ENCODE measurements at regions not wholly inside any gene's neighbourhood (a gene's known extent, or its start where the extent isn't known, plus 50 kb on each side); places are given as distances from the start of the nearest gene placed in this dataset.

DNA sequence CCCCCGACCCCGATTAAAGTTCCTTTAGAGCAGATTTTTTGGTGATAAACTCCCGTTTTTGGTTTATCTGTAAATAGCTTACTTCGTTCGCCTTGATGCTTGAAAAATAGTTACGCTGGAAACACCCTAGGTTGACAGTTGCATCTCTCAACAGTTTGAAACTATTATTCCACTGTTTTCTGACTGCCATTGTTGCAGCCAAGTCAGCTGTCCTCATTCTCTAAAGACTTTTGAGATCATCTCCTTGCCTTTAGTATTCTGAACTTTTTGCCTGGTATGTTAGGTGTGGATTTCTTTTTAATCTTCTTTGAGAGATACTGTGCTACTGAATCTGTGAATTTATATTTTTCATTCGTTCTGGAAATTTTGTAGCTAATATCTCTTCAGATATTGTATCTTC lies 122.7 kb upstream of the NSMCE3 start:
- TF ChIP-seq, protein P1, sequence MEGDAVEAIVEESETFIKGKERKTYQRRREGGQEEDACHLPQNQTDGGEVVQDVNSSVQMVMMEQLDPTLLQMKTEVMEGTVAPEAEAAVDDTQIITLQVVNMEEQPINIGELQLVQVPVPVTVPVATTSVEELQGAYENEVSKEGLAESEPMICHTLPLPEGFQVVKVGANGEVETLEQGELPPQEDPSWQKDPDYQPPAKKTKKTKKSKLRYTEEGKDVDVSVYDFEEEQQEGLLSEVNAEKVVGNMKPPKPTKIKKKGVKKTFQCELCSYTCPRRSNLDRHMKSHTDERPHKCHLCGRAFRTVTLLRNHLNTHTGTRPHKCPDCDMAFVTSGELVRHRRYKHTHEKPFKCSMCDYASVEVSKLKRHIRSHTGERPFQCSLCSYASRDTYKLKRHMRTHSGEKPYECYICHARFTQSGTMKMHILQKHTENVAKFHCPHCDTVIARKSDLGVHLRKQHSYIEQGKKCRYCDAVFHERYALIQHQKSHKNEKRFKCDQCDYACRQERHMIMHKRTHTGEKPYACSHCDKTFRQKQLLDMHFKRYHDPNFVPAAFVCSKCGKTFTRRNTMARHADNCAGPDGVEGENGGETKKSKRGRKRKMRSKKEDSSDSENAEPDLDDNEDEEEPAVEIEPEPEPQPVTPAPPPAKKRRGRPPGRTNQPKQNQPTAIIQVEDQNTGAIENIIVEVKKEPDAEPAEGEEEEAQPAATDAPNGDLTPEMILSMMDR (IDR thresholded peaks at IDR 0.05) = no peak
- ATAC-seq (no peak), DNase-seq (no peak)
- Histone ChIP-seq H3K36me3 (ENCODE audit: low read depth) (no peaks in the 10 kb centered on the region), H3K4me3 (no peak overlapping the region), H3K4me1 (ENCODE audit: low read depth) (no peaks in the 10 kb centered on the region), H3K9me3 (no peaks in the 10 kb centered on the region)
- intact Hi-C loops (cut with DNase I, micrococcal nuclease) = no loop called here

DNA sequence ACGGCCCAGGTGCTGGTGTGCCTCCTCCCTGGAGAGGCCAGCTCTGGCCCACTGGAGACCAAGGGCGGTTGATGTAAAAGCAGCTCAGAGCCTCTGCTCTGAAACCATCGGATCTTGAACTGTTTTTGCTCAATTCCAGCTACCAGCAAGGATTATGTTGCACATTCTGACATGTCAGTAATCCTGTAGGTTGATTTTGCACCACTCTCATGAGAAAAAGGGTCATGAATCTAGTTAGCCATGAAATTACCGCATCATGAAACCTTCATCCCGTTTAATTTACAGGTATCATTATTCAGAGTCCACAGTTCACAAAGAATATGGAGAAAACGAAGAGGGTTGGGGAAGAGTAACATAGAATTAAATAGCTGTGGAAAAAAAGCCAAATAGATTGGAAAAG lies 120.4 kb upstream of the NSMCE3 start:
- TF ChIP-seq, protein P1 (IDR thresholded peaks at IDR 0.05) = no peak
- ATAC-seq = no peak
- Histone ChIP-seq H3K4me1 (ENCODE audit: low read depth) (no peaks in the 10 kb centered on the region), H3K9me3 (no peaks in the 10 kb centered on the region), H3K4me3 (no peak overlapping the region), H3K36me3 (ENCODE audit: low read depth) (no peaks in the 10 kb centered on the region)
- intact Hi-C loops (cut with DNase I, micrococcal nuclease) = no loop called here
- no peak for DNase-seq

DNA sequence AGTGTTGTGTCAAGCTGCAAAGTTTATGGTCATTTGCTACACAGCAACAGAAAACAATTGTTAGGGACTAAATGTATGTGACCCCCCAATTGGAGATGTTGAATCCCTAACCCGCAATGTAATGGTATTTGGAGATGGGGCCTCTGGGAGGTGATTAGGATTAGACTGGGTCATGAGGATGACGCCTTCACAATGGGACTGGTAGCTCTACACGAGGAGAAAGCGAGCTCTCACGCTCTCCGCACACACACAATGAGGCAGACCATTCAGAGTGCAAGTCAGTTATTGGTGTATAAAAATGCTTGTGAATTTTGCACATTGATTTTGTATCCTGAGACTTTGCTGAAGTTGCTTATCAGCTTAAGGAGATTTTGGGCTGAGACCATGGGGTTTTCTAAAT lies 116.9 kb upstream of the NSMCE3 start:
- TF ChIP-seq, protein P1 (IDR thresholded peaks at IDR 0.05) = no peak
- H3K36me3 ChIP-seq (ENCODE audit: low read depth) = no peaks in the 10 kb centered on the region
- no peaks in the 10 kb centered on the region for H3K9me3 ChIP-seq
- no peak overlapping the region for H3K4me3 ChIP-seq
- intact Hi-C loops (cut with DNase I, micrococcal nuclease) = no loop called here
- no peaks in the 10 kb centered on the region for H3K4me1 ChIP-seq (ENCODE audit: low read depth)
- DNase-seq (no peak), ATAC-seq (no peak)

DNA sequence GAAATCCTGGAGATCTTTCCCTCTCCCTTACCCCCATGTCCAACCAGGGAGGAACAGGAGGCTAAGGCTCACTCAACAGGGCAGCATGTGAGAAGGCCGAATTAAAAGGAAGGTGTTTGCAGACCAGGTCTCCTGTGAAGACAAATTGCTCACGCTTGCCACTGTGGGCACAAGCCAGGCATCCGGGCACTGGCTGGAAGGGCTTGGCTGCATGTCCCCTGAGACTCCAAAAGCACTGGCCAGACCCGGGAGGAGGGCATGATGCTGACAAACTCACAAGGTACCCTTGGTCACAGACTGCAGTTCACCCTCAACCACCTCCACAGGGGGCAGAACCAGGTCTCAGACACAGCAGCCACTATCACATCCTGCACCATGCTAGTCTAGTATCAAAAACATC lies 113.7 kb upstream of the NSMCE3 start:
- no peak for ATAC-seq
- no peaks in the 10 kb centered on the region for H3K9me3 ChIP-seq
- DNase-seq = no peak
- TF ChIP-seq, protein P1 (IDR thresholded peaks at IDR 0.05) = no peak
- intact Hi-C loops (cut with DNase I, micrococcal nuclease) = no loop called here
- no peak overlapping the region for H3K4me3 ChIP-seq
- H3K36me3 ChIP-seq (ENCODE audit: low read depth) = no peaks in the 10 kb centered on the region
- no peaks in the 10 kb centered on the region for H3K4me1 ChIP-seq (ENCODE audit: low read depth)

DNA sequence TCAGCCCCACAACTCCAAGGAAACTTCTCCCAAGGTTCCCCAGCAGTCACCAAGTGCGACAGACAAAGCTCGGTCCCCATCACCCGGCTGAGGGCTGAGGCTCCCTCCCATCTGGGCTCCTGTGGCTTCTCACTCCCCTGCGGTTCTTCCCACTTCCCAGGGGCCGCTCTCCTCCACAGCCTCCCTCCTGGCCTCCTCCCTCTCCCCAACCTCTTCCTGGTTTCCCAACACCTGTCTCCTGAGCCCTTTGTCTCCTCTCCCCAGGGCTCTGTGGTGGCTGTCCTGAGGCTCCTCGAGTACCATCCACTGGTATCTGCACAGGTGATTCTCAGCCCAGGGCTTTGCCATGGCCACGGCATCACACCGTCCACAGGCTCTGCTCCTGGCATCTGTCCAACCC lies 113.2 kb upstream of the NSMCE3 start:
- TF ChIP-seq, protein P1 (IDR thresholded peaks at IDR 0.05) = no peak

DNA sequence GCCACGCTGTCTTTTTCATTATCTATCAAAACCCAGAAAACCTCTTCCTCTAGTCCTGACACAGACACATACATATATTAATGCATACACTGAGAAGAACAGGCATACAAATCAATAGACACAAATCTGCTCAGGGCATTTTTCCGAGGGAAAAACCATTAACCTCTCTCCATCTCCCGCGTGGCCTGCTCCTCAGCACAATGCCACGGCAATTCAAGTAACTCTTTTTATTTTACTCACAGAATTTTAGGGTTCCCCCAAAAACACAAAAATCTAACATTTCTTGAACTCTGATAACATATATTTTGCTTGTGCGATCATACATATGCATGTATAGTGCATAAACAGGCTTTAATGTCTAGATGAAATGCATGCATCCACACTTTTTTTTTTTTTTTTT lies 110.8 kb upstream of the NSMCE3 start:
- no peaks in the 10 kb centered on the region for H3K4me1 ChIP-seq (ENCODE audit: low read depth)
- ATAC-seq (no peak), DNase-seq (no peak)
- no peaks in the 10 kb centered on the region for H3K9me3 ChIP-seq
- no peaks in the 10 kb centered on the region for H3K36me3 ChIP-seq (ENCODE audit: low read depth)
- TF ChIP-seq, protein P1 (IDR thresholded peaks at IDR 0.05) = no peak
- H3K4me3 ChIP-seq = no peak overlapping the region
- intact Hi-C loops (cut with DNase I, micrococcal nuclease) = no loop called here

More for the DNA sequence above, 113.2 kb upstream of the NSMCE3 start:
- intact Hi-C loops (cut with DNase I, micrococcal nuclease) = no loop called here
- H3K4me1 ChIP-seq (ENCODE audit: low read depth) = no peaks in the 10 kb centered on the region
- no peaks in the 10 kb centered on the region for H3K9me3 ChIP-seq
- no peak overlapping the region for H3K4me3 ChIP-seq
- no peaks in the 10 kb centered on the region for H3K36me3 ChIP-seq (ENCODE audit: low read depth)
- DNase-seq = no peak
- ATAC-seq = no peak
